ENCODE measurements at regions not wholly inside any gene's neighbourhood (a gene's known extent, or its start where the extent isn't known, plus 50 kb on each side); places are given as distances from the start of the nearest gene placed in this dataset.

DNA sequence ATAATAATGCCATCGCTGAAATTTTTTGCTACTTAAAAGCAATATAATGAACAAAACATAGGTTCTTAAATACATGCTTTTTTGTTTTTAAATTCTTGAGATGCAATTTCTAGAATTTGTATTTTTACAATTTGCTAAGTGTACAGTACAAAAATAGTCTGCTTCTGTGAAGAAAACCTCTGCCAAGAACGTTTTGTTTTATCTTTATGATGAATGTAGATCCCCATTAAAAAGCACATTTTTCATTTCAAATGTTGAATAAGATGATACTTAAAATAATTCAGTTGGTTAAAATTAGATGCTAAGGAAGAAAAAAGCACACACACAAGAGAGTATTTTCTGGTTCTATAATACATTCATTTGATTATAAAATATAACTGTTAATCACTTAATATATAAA, 1358.5 kb upstream of the CITED2 start:
- no peak for TF ChIP-seq EZH2 (optimal IDR thresholded peaks at IDR 0.05; ENCODE audit: low read depth, low read length)
- no peak for TF ChIP-seq EZH2phosphoT487 (IDR thresholded peaks at IDR 0.05; ENCODE audit: low read length)
- TF ChIP-seq, protein P1, sequence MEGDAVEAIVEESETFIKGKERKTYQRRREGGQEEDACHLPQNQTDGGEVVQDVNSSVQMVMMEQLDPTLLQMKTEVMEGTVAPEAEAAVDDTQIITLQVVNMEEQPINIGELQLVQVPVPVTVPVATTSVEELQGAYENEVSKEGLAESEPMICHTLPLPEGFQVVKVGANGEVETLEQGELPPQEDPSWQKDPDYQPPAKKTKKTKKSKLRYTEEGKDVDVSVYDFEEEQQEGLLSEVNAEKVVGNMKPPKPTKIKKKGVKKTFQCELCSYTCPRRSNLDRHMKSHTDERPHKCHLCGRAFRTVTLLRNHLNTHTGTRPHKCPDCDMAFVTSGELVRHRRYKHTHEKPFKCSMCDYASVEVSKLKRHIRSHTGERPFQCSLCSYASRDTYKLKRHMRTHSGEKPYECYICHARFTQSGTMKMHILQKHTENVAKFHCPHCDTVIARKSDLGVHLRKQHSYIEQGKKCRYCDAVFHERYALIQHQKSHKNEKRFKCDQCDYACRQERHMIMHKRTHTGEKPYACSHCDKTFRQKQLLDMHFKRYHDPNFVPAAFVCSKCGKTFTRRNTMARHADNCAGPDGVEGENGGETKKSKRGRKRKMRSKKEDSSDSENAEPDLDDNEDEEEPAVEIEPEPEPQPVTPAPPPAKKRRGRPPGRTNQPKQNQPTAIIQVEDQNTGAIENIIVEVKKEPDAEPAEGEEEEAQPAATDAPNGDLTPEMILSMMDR (IDR thresholded peaks at IDR 0.05; ENCODE audit: low read length), result no peak
- Histone ChIP-seq H2AFZ (ENCODE audit: low read length) (no peak overlapping the region), H3K9me3 (replicated peaks; ENCODE audit: insufficient read depth, low read length) (no peaks in the 10 kb centered on the region), H3K9me2 (replicated peaks; ENCODE audit: insufficient read depth, low read length) (no peaks in the 10 kb centered on the region), H4K20me1 (ENCODE audit: insufficient read depth, low read length) (no peaks in the 10 kb centered on the region), H3K4me2 (ENCODE audit: low read depth, low read length) (no peak overlapping the region), H3K4me1 (ENCODE audit: low read length) (no peaks in the 10 kb centered on the region), H3K36me3 (replicated peaks; ENCODE audit: insufficient read depth, low read length) (no peaks in the 10 kb centered on the region), H3K9ac (ENCODE audit: low read length) (no peak overlapping the region), H3K79me2 (ENCODE audit: low read length) (no peaks in the 10 kb centered on the region), H3K27me3 (replicated peaks; ENCODE audit: insufficient read depth, low read length) (no peaks in the 10 kb centered on the region), H3K4me3 (ENCODE audit: low read length) (no peak overlapping the region), H3F3A (ENCODE audit: insufficient read depth, low read length) (no peaks in the 10 kb centered on the region), H3K27ac (ENCODE audit: low read length) (no peak overlapping the region)
- no peak for DNase-seq

DNA sequence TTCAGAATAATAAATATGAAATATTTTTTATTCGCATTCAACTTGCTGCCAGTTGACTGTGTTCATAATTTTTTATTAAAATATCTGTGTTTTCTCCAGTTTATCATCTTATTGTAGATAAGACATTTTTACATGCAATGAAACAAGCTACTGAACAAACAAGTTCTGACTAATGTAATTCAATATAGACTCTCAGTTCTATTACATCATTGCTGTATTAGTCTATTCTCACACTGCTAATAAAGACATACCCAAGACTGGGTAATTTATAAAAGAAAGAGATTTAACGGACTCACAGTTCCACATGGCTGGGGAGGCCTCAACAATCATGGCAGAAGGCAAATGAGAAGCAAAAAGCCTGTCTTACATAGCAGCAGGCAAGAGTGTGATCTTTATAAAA, 1357.7 kb upstream of the CITED2 start:
- no peak for DNase-seq
- no peak overlapping the region for H3K27ac ChIP-seq (ENCODE audit: low read length)
- no peaks in the 10 kb centered on the region for H3K36me3 ChIP-seq (replicated peaks; ENCODE audit: insufficient read depth, low read length)
- H3K9me2 ChIP-seq (replicated peaks; ENCODE audit: insufficient read depth, low read length), result no peaks in the 10 kb centered on the region
- no peaks in the 10 kb centered on the region for H4K20me1 ChIP-seq (ENCODE audit: insufficient read depth, low read length)
- no peaks in the 10 kb centered on the region for H3K9me3 ChIP-seq (replicated peaks; ENCODE audit: insufficient read depth, low read length)
- H3F3A ChIP-seq (ENCODE audit: insufficient read depth, low read length), result no peaks in the 10 kb centered on the region
- TF ChIP-seq EZH2phosphoT487 (IDR thresholded peaks at IDR 0.05; ENCODE audit: low read length) (no peak), EZH2 (optimal IDR thresholded peaks at IDR 0.05; ENCODE audit: low read depth, low read length) (no peak)
- TF ChIP-seq, protein P1 (IDR thresholded peaks at IDR 0.05; ENCODE audit: low read length), result no peak
- H3K27me3 ChIP-seq (replicated peaks; ENCODE audit: insufficient read depth, low read length), result no peaks in the 10 kb centered on the region
- H3K9ac ChIP-seq (ENCODE audit: low read length), result no peak overlapping the region
- H3K4me1 ChIP-seq (ENCODE audit: low read length), result no peaks in the 10 kb centered on the region
- H2AFZ ChIP-seq (ENCODE audit: low read length), result no peak overlapping the region
- H3K79me2 ChIP-seq (ENCODE audit: low read length), result no peaks in the 10 kb centered on the region
- H3K4me2 ChIP-seq (ENCODE audit: low read depth, low read length), result no peak overlapping the region
- no peak overlapping the region for H3K4me3 ChIP-seq (ENCODE audit: low read length)

DNA sequence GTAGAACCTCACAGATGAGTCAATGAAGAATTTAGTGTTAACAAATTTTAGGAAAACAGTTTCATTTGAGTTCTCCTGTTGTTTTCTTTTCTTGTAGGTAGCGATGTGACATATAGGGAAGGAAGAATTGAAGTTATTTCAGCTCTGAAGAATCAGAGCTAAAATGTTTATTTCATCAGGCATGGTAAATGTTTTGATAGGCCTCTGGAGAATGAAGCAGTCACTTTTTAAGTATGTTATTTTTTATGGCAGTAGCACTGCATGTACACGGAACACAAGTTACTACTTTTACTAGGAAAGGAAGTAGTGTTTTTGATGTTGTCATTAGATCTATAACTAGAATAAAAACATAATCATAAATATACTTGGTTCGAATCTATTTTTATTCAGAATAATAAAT, 1357.3 kb upstream of the CITED2 start:
- no peak for TF ChIP-seq EZH2phosphoT487 (IDR thresholded peaks at IDR 0.05; ENCODE audit: low read length)
- TF ChIP-seq, protein P1 (IDR thresholded peaks at IDR 0.05; ENCODE audit: low read length), result no peak
- TF ChIP-seq EZH2 (optimal IDR thresholded peaks at IDR 0.05; ENCODE audit: low read depth, low read length), result no peak
- Histone ChIP-seq H3K4me1 (ENCODE audit: low read length) (no peaks in the 10 kb centered on the region), H3K27ac (ENCODE audit: low read length) (no peak overlapping the region), H3K4me2 (ENCODE audit: low read depth, low read length) (no peak overlapping the region), H2AFZ (ENCODE audit: low read length) (no peak overlapping the region), H3K9me3 (replicated peaks; ENCODE audit: insufficient read depth, low read length) (no peaks in the 10 kb centered on the region), H3K9me2 (replicated peaks; ENCODE audit: insufficient read depth, low read length) (no peaks in the 10 kb centered on the region), H3K79me2 (ENCODE audit: low read length) (no peaks in the 10 kb centered on the region), H3F3A (ENCODE audit: insufficient read depth, low read length) (no peaks in the 10 kb centered on the region), H3K4me3 (ENCODE audit: low read length) (no peak overlapping the region), H4K20me1 (ENCODE audit: insufficient read depth, low read length) (no peaks in the 10 kb centered on the region), H3K36me3 (replicated peaks; ENCODE audit: insufficient read depth, low read length) (no peaks in the 10 kb centered on the region), H3K27me3 (replicated peaks; ENCODE audit: insufficient read depth, low read length) (no peaks in the 10 kb centered on the region), H3K9ac (ENCODE audit: low read length) (no peak overlapping the region)
- DNase-seq, result no peak
